ENCODE measurements at regions not wholly inside any gene's neighbourhood (a gene's known extent, or its start where the extent isn't known, plus 50 kb on each side); places are given as distances from the start of the nearest gene placed in this dataset.
"Not testable (repeated sequence)": the region's sequence is repeated elsewhere in the genome, so short reads cannot be mapped to it uniquely, and the experiment has no call there.

- DNase-seq, result peak in 2 of 3 experiments; percentile 34 to 59
Measured at GRCh38 chr1:169019419-169020058, 87.0 kb upstream of the ATP1B1 start.

- DNase-seq, result no peak
Measured at GRCh38 chr1:169020684-169021083, 85.8 kb upstream of the ATP1B1 start.

- no peak for DNase-seq
Measured at GRCh38 chr1:169022648-169023047, 83.8 kb upstream of the ATP1B1 start.

GRCh38 chr1:169024255-169024654 lies 82.2 kb upstream of the ATP1B1 start:
- no peak for DNase-seq

GRCh38 chr1:169024800-169025271 lies 81.7 kb upstream of the ATP1B1 start:
- no peak for DNase-seq

- no peak for DNase-seq
Measured at GRCh38 chr1:169025412-169025811, 81.1 kb upstream of the ATP1B1 start.

GRCh38 chr1:169027607-169028320 lies 78.7 kb upstream of the ATP1B1 start:
- DNase-seq, result no peak

- DNase-seq, result no peak
Measured at GRCh38 chr1:169031566-169032224, 74.8 kb upstream of the ATP1B1 start.

- no peak for DNase-seq
Measured at GRCh38 chr1:169041366-169041765, 65.1 kb upstream of the ATP1B1 start.

- no peak for DNase-seq
Measured at GRCh38 chr1:169042377-169042776, 64.1 kb upstream of the ATP1B1 start.

GRCh38 chr1:169043823-169044222 lies 62.7 kb upstream of the ATP1B1 start:
- no peak for DNase-seq

- DNase-seq, result no peak
Measured at GRCh38 chr1:169044296-169044695, 62.2 kb upstream of the ATP1B1 start.

GRCh38 chr1:169044971-169045370 lies 61.5 kb upstream of the ATP1B1 start:
- DNase-seq, result no peak

- DNase-seq, result no peak
Measured at GRCh38 chr1:169046671-169047070, 59.8 kb upstream of the ATP1B1 start.

- DNase-seq, result no peak
Measured at GRCh38 chr1:169047074-169047473, 59.4 kb upstream of the ATP1B1 start.

GRCh38 chr1:169048043-169048442 lies 58.4 kb upstream of the ATP1B1 start:
- no peak for DNase-seq

GRCh38 chr1:169049258-169049938 lies 57.1 kb upstream of the ATP1B1 start:
- peak in 1 of 3 experiments; percentile 36 for DNase-seq

GRCh38 chr1:169051171-169051570 lies 55.3 kb upstream of the ATP1B1 start:
- DNase-seq, result no peak

- not testable (repeated sequence) for DNase-seq
Measured at GRCh38 chr1:169052171-169052570, 54.3 kb upstream of the ATP1B1 start.

GRCh38 chr1:169052727-169053126 lies 53.8 kb upstream of the ATP1B1 start:
- no peak for DNase-seq

- DNase-seq, result no peak
Measured at GRCh38 chr1:169053196-169053595, 53.3 kb upstream of the ATP1B1 start.
